ENCODE measurements at regions not wholly inside any gene's neighbourhood (a gene's known extent, or its start where the extent isn't known, plus 50 kb on each side); places are given as distances from the start of the nearest gene placed in this dataset.

- no peak overlapping the region for H3K4me3 Mint-ChIP-seq (ENCODE audit: unreplicated experiment)
- H3K27ac Mint-ChIP-seq (ENCODE audit: unreplicated experiment), result no peak overlapping the region
- no peaks in the 10 kb centered on the region for H3K36me3 Mint-ChIP-seq (ENCODE audit: unreplicated experiment)
- no peak for TF ChIP-seq CTCF (IDR thresholded peaks at IDR 0.05)
- H3K9me3 Mint-ChIP-seq (ENCODE audit: unreplicated experiment), result peaks cover 6% of the 10 kb centered on the region
- no peaks in the 10 kb centered on the region for H3K4me1 Mint-ChIP-seq (ENCODE audit: unreplicated experiment)
- no peaks in the 10 kb centered on the region for H3K27me3 Mint-ChIP-seq (ENCODE audit: unreplicated experiment)
- no peak for DNase-seq (ENCODE audit: extremely low spot score, unreplicated experiment)
Observed at GRCh38 chr2:16181062-16181740, 240.9 kb downstream of the MYCN start.

- H3K9me3 Mint-ChIP-seq (ENCODE audit: unreplicated experiment), result peaks cover 6% of the 10 kb centered on the region
- no peaks in the 10 kb centered on the region for H3K27me3 Mint-ChIP-seq (ENCODE audit: unreplicated experiment)
Observed at GRCh38 chr2:16180631-16181030, 240.3 kb downstream of the MYCN start.

GRCh38 chr2:16179701-16180416 is 239.5 kb downstream of the MYCN start:
- Mint-ChIP-seq H3K4me3 (ENCODE audit: unreplicated experiment) (no peak overlapping the region), H3K36me3 (ENCODE audit: unreplicated experiment) (no peaks in the 10 kb centered on the region), H3K9me3 (ENCODE audit: unreplicated experiment) (peaks cover 6% of the 10 kb centered on the region), H3K27me3 (ENCODE audit: unreplicated experiment) (no peaks in the 10 kb centered on the region), H3K4me1 (ENCODE audit: unreplicated experiment) (no peaks in the 10 kb centered on the region), H3K27ac (ENCODE audit: unreplicated experiment) (no peak overlapping the region)
- DNase-seq (ENCODE audit: extremely low spot score, unreplicated experiment), result no peak
- TF ChIP-seq CTCF (IDR thresholded peaks at IDR 0.05), result no peak

More at GRCh38 chr2:16180631-16181030, 240.3 kb downstream of the MYCN start:
- Mint-ChIP-seq H3K4me3 (ENCODE audit: unreplicated experiment) (no peak overlapping the region), H3K4me1 (ENCODE audit: unreplicated experiment) (no peaks in the 10 kb centered on the region), H3K36me3 (ENCODE audit: unreplicated experiment) (no peaks in the 10 kb centered on the region), H3K27ac (ENCODE audit: unreplicated experiment) (no peak overlapping the region)
- no peak for DNase-seq (ENCODE audit: extremely low spot score, unreplicated experiment)
- no peak for TF ChIP-seq CTCF (IDR thresholded peaks at IDR 0.05)

GRCh38 chr2:16178551-16179130 is 238.3 kb downstream of the MYCN start:
- Mint-ChIP-seq H3K27me3 (ENCODE audit: unreplicated experiment) (no peaks in the 10 kb centered on the region), H3K4me1 (ENCODE audit: unreplicated experiment) (no peaks in the 10 kb centered on the region), H3K36me3 (ENCODE audit: unreplicated experiment) (no peaks in the 10 kb centered on the region), H3K27ac (ENCODE audit: unreplicated experiment) (no peak overlapping the region), H3K9me3 (ENCODE audit: unreplicated experiment) (peaks cover 6% of the 10 kb centered on the region), H3K4me3 (ENCODE audit: unreplicated experiment) (no peak overlapping the region)
- TF ChIP-seq CTCF (IDR thresholded peaks at IDR 0.05), result no peak
- no peak for DNase-seq (ENCODE audit: extremely low spot score, unreplicated experiment)

- Mint-ChIP-seq H3K36me3 (ENCODE audit: unreplicated experiment) (no peaks in the 10 kb centered on the region), H3K4me1 (ENCODE audit: unreplicated experiment) (no peaks in the 10 kb centered on the region), H3K4me3 (ENCODE audit: unreplicated experiment) (no peak overlapping the region), H3K27me3 (ENCODE audit: unreplicated experiment) (no peaks in the 10 kb centered on the region), H3K9me3 (ENCODE audit: unreplicated experiment) (peaks cover 6% of the 10 kb centered on the region), H3K27ac (ENCODE audit: unreplicated experiment) (no peak overlapping the region)
- DNase-seq (ENCODE audit: extremely low spot score, unreplicated experiment), result no peak
- no peak for TF ChIP-seq CTCF (IDR thresholded peaks at IDR 0.05)
Observed at GRCh38 chr2:16177671-16178180, 237.4 kb downstream of the MYCN start.

All from osteocyte (in vitro differentiated cells).